Lower leg skin (tissue), 4 donors: ENCODE measurements at regions not wholly inside any gene's neighbourhood (a gene's known extent, or its start where the extent isn't known, plus 50 kb on each side); places are given as distances from the start of the nearest gene placed in this dataset.

Source experiments
- DNase-seq, 2 donors: peaks; one replicate each; pipeline ENCODE4 v3.0.0-alpha.2; 2019; ENCODE audit warnings: low spot score in 2 of 2
- H3K4me3 ChIP-seq: fragments of 200-600 bp; sonication (generic); 2 replicates; pipeline ENCODE4 v1.5.1; 2017; ENCODE audit warnings: mild to moderate bottlenecking, low read depth; ENCODE audit not compliant: poor library complexity, severe bottlenecking
- POLR2A ChIP-seq, 2 donors: fragments of 450-650 bp; IDR thresholded peaks; one replicate each; pipeline ENCODE4 v1.6.1; 2016 to 2017; ENCODE audit warnings: antibody characterized with exemption in 2 of 2, mild to moderate bottlenecking in 1 of 2, moderate library complexity in 1 of 2
- WGBS, 2 donors: methylation state at CpG; one replicate each; pipeline ENCODE4 v1.1.5; 2018; 5-methylcytosine and 5-hydroxymethylcytosine counted together
- intact Hi-C: fragments of 100-400 bp; cut with DNase I; formaldehyde crosslinking; loops from one replicate; pipeline ENCODE4 v1.15.0; 2023; ENCODE audit warnings: low total_unique reads
- TF ChIP-seq, protein P1 (sequence below), 3 donors: fragments of 450-650 bp; IDR thresholded peaks; one replicate each; pipeline ENCODE4 v1.5.1; 2016; ENCODE audit warnings: antibody characterized with exemption in 3 of 3, mild to moderate bottlenecking in 3 of 3, moderate library complexity in 2 of 3

DNA sequence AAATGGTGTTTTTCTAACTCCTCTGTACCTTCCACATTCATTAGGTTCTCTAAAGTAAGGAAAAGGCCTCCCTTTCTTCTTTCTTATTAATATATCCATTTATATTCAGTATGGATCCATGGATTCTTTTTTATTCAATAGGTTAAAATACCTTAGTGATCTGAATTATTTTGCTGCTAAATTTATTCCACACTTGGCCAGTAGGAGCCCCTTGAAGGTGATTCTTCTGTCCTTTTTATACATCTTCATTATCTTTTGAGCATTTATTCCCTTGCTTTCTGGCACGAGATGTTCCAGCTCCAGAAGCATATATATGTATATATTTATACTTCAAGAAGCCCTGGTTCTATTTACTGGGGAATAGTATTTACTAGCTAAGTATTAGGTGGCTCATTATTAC lies 311.8 kb upstream of the SGCD start:
- no peak overlapping the region for H3K4me3 ChIP-seq
- intact Hi-C loops, result no loop called here
- WGBS, 2 donors, result 62 to 69% methylated on average over 1 of the region's 1 CpG
- DNase-seq, result no peak
- TF ChIP-seq POLR2A (IDR thresholded peaks at IDR 0.05), result no peak
- TF ChIP-seq, protein P1, sequence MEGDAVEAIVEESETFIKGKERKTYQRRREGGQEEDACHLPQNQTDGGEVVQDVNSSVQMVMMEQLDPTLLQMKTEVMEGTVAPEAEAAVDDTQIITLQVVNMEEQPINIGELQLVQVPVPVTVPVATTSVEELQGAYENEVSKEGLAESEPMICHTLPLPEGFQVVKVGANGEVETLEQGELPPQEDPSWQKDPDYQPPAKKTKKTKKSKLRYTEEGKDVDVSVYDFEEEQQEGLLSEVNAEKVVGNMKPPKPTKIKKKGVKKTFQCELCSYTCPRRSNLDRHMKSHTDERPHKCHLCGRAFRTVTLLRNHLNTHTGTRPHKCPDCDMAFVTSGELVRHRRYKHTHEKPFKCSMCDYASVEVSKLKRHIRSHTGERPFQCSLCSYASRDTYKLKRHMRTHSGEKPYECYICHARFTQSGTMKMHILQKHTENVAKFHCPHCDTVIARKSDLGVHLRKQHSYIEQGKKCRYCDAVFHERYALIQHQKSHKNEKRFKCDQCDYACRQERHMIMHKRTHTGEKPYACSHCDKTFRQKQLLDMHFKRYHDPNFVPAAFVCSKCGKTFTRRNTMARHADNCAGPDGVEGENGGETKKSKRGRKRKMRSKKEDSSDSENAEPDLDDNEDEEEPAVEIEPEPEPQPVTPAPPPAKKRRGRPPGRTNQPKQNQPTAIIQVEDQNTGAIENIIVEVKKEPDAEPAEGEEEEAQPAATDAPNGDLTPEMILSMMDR (IDR thresholded peaks at IDR 0.05), result no peak

DNA sequence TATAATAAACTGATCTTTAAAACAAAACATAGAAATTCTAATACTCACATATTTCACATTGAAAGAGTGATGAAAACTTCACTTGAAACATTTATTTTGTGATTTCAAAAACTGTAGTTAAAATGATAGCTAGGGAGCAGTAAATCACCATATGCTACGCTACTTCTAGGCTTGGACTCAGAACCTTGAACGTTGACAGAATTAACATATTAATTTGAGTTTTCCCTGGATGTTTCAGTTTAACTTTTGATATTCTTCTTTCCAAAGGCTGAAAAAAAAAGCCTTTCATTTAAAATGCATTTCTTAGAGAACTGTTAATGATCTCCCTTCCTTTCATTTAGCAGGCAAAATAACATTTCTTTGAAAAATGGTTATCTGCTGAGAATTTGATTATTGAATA lies 307.8 kb upstream of the SGCD start:
- H3K4me3 ChIP-seq, result no peak overlapping the region
- intact Hi-C loops, result no loop called here
- no peak for DNase-seq
- no peak for TF ChIP-seq POLR2A (IDR thresholded peaks at IDR 0.05)
- TF ChIP-seq, protein P1 (IDR thresholded peaks at IDR 0.05), result no peak
- WGBS, 2 donors, result 40 to 60% methylated on average over 2 of the region's 2 CpGs

DNA sequence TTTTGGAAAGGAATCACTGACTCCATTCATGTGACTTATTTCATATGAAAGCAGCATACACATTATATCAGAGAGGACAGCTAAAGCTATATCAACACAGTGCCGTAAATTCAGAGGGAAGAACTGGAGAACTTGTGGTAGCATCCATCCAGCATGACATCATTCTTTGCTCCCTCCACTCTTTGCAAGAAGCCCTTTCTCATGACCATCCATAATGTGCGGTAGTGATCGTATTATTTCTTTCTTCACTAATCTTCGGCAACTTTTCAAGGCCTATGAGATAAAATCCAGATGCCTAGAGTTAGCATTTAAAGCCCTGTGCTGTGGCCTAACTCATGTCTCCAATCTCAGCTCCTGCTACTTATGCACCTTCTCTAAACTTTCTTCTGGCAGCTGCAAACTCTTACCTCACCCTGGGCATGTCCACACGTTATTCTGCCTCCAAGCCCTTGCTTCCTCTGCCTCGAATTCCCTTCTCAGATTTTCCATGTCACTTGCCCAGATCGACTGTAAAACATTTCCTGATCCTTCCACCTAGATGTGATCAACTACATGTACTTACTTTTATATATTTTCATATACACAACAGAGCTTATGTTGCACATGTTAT lies 307.3 kb upstream of the SGCD start:
- intact Hi-C loops, result no loop called here
- 54 to 58% methylated on average over 7 of the region's 7 CpGs for WGBS, 2 donors
- no peak for DNase-seq
- TF ChIP-seq, protein P1 (IDR thresholded peaks at IDR 0.05), result no peak
- TF ChIP-seq POLR2A (IDR thresholded peaks at IDR 0.05), result no peak
- no peak overlapping the region for H3K4me3 ChIP-seq

DNA sequence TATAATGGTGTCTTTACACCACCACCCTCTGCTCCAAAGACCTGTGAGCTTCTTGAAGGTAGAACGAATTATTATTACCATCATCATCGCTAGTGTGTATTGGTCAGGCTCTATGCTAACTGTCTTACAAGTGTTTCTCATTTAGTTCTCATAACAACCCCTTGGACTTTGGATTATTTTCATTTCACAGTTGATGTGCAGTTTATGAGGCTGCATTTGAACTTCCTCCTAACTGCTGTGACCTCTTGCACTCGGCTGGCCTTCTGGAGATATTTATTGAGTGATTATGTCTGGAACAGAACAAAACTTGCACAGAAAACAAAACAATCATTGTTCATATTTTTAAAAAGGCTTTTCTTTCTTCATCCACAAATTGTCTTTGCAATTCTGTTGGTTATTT lies 306.3 kb upstream of the SGCD start:
- TF ChIP-seq POLR2A (IDR thresholded peaks at IDR 0.05), result no peak
- intact Hi-C loops, result no loop called here
- no peak for DNase-seq
- WGBS, 2 donors, result 59 to 69% methylated on average over 3 of the region's 3 CpGs
- H3K4me3 ChIP-seq, result no peak overlapping the region

DNA sequence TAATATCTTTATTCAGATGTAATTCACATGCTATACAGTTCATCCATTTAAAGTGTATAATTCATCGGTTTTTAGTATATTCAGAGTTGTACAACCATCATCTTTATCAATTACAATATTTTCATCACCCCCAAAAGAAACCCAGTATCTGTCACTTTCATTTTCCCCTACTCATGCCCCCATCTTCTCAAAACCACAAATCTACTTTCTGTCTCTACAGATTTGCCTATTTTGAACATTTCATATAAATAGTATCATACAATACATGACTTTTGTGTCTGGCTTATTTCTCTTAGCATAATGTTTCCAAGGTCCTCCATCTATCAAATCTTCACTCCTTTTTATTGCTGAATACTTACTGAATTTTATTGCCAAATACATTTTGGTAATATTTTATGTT lies 305.1 kb upstream of the SGCD start:
- TF ChIP-seq POLR2A (IDR thresholded peaks at IDR 0.05), result no peak
- TF ChIP-seq, protein P1 (IDR thresholded peaks at IDR 0.05), result no peak

DNA sequence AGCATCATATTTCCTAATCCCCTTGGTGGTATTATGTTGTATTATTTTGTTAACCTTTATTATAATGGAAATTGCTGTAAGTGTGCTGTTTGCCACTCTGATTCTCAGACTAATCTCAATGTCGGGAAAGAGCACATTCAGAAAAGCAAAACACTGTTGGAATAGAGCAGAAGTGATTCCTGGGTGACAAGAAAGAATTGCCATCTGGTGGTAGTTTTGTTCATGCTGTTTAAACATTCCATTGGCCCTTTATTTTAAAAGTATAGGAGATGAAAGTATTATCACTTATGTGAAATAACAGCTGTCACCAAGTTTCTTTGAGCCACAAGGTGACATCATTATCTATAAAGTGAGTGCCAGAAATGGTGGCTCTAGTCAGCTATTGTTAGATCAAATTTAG lies 301.3 kb upstream of the SGCD start:
- intact Hi-C loops, result no loop called here
- WGBS, 2 donors, result 83 to 84% methylated on average over 1 of the region's 1 CpG

More for the DNA sequence above, 305.1 kb upstream of the SGCD start:
- WGBS, 2 donors, result 89 to 98% methylated on average over 1 of the region's 1 CpG
- DNase-seq, result no peak
- intact Hi-C loops, result no loop called here
- H3K4me3 ChIP-seq, result no peak overlapping the region

More for the DNA sequence above, 301.3 kb upstream of the SGCD start:
- no peak for TF ChIP-seq POLR2A (IDR thresholded peaks at IDR 0.05)
- TF ChIP-seq, protein P1 (IDR thresholded peaks at IDR 0.05), result no peak
- no peak for DNase-seq
- no peak overlapping the region for H3K4me3 ChIP-seq
